GM21723 (cell line): ENCODE measurements at regions not wholly inside any gene's neighbourhood (a gene's known extent, or its start where the extent isn't known, plus 50 kb on each side); places are given as distances from the start of the nearest gene placed in this dataset.

Experiments
- ATAC-seq: cut with Tn5 transposase; IDR thresholded peaks from one replicate; pipeline ENCODE4 v1.9.1; 2021; ENCODE audit warnings: mild to moderate bottlenecking, moderate library complexity; ENCODE audit not compliant: unreplicated experiment

DNA sequence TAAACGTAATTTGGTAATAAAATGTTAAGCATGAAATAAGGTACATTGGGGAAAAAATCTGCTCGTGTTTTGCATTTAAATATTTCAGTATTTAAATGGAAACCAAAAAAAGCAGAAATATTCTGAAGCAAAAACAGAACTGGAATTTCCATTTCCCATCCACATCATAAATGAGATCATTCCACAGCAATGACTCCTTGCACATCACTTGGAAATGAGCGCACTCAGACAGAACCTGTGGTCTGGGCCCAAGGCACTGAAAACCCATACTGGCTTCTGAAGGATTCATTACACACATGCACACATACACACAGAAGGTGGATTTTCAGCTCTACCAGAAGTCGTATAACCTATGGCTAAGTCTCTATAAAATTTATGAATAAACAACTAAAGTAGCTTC, 174.8 kb downstream of the IBTK start:
- ATAC-seq, result no peak

DNA sequence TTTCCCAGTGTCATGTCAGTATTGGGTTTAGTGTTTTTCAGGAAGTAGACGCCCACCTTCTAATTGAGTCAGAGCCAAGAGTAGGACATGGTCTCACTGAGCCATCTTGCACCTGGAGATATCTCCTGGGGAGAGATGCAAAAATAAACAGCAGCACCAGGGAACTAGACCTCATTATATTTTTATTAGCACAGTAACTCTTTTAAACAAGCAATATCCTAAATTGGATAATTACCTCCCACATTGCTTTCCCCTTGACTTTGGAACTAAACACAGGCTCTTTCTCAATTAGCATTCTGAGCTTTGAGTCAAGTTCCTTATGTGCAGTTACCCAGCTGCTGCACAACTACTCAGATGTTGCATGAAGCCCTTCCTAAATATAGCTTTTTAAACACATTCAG, 175.4 kb downstream of the IBTK start:
- no peak for ATAC-seq

DNA sequence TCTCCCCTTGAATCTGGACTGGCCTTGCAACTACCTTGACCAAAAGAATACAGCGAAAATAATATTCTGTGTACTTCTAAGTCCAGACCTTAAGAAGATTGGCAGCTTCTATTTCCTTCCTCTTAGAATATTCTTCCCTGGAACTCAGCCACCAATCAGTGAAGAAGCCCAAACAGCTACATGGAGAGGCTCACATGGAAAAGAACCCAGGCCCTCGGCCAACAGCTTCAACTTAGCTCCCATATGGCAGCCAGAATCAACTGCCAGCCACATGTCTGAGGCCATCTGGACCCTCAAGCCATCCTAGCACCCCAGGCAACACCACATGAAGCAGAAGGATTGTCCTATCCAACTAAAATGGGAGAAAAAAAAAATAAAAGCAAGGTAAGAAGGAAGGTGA, 178.8 kb downstream of the IBTK start:
- no peak for ATAC-seq

DNA sequence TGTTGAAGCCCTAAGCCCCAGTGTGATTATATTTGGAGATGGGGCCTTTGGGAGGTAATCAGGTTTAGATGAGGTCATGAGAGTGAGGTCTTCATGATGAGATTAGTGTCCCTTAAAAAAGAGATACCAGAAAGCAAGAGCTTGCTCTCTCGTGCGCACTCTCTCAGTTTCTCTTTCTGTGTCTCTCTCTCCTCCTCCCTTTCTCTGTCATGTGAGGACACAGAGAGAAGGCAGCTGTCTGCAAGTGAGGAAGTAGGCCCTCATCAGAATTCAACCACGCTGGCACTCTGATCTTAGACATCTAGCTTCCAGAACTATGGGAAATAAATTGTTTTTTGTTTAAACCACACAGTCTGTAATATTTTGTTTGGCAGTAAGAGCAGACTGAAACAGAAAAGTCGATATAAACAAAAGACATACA, 180.5 kb downstream of the IBTK start:
- peak; percentile 98 for ATAC-seq

DNA sequence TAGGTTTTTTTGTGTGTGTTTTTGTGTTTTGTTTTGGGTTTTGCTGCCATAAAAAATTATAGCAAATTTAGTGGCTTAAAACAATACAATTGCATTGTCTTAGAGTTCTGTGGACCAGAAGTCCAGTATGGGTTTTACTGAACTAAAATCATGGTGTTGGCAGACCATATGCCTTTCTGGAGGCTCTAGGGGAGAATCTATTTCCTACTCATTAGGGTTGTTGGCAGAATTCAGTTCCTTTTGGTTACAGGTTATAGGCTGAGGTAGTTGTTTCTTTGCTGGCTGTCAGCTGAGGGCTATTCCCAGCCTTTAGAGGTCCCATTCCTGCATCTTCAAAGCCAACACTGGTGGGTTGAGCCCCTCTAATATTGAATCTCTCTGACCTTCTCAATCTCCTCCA, 181.3 kb downstream of the IBTK start:
- ATAC-seq, result no peak

DNA sequence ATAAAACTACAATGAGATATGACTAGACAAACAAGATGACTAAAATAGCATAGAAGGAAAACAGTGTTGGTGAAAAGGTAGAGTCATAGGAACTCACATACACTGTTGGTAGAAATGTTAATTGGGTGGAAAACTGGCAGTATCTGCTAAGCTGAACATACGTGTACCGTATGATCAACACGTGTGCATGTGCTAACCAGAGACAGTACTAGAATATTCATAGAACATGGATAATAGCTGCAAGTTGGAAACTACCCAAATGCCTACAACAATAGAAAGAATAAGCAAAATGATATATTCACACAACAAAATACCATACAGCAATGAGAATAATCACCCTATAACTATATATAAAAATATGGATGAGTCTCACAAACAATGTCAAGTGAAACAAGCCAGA, 184.0 kb downstream of the IBTK start:
- ATAC-seq, result no peak

DNA sequence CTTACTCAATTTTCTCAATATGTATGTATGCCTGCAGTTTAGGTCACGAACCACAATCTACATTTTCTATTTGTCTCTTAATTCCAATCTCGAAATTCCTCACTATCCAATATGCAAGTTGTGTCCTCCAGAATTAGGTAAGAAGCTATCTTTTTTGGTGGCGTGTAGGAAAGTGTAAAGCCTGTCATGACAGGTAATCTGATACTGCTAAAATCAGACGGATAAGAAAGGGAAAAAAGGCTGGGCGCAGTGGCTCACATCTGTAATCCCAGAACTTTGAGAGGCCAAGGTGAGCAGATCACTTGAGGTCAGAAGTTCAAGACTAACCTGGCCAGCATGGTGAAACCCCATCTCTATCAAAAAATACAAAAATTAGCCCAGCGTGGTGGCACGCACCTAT, 185.3 kb downstream of the IBTK start:
- no peak for ATAC-seq

DNA sequence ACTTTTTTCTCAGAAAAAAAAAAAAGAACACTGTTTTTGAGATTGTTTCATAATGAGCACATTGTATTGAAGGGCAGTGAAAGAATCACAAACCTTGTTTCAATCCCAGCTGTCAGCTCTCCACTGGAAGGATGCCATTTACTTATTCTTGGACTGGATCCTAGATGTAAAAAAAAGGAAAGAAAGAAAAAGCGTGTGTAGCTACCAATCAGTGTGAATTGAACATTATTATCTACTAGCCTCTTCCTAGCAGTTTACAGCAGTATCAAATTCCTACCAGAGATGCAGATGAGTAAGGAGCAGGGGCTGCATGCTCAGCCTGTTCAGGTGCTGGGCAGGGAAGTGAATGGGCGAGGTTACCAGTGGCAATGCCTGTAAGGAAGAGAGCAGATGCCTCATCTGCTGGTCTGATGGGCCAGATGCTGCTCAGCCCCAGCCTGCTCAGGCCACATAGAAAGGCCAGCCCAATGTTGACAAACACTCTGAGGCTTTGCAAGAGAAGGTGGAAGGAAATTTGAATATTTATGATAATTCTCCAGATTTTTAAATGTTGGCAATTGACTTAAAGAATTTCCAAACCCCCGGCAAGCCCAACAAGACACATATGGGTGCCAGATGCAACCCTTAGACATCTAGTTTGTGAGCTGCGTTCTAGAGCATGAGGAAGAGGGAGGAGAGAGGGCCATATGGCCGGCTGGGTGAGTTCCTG, 189.5 kb downstream of the IBTK start:
- no peak for ATAC-seq

DNA sequence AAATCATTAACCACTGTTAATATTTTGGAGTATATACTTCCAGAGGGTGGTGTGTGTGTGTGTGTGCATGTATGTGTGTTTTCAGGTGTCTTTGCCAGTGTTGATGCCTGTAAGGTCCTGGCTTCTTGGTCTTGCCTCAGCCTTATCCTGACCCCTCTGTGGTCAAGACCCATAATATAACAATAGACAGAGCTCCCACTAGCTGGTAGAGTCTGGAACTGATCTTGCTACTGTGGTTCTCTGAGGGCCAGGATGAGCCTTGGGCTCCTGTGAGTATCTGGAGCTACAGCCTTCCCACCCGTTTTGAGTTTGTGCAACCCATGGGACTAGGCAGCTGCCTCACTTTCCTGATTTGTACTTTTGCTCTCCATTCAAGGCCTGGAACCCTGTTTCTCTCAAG, 191.0 kb downstream of the IBTK start:
- ATAC-seq, result no peak

DNA sequence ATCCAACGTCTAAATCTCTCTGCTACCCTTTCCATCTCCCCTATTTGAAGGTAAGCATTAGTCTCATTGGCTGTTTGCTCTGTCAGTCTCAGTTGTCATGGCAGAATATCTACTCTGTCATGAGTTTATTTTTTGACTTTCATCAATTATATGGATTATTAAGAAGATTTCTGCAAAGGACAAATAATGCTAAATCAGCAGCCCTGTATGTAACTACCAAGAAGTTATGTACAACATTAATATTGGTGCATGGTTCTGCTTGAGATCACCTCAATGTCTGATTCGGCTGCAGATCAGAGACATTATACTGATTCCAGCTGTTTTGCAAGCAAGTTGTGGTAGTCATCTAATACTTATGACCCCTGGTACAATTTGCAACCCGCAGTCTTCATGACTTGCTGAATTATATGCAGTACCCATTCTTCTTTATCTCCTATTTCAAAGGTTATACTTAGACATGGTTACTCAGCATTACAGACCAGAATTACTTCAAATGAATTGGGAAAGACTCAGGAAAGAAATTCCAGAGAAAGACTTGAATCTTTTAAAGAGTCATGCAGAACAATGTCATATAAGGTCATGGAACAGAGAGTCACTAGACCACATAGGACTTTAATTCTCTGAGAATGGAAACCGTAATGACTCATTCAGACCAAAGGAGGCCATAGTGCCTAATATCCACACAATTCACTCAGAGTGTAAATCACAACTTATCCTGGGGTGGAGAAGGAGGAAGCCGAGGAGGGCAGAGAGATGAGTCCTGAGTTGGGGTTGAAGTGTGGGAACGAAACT, 201.4 kb downstream of the IBTK start:
- no peak for ATAC-seq

DNA sequence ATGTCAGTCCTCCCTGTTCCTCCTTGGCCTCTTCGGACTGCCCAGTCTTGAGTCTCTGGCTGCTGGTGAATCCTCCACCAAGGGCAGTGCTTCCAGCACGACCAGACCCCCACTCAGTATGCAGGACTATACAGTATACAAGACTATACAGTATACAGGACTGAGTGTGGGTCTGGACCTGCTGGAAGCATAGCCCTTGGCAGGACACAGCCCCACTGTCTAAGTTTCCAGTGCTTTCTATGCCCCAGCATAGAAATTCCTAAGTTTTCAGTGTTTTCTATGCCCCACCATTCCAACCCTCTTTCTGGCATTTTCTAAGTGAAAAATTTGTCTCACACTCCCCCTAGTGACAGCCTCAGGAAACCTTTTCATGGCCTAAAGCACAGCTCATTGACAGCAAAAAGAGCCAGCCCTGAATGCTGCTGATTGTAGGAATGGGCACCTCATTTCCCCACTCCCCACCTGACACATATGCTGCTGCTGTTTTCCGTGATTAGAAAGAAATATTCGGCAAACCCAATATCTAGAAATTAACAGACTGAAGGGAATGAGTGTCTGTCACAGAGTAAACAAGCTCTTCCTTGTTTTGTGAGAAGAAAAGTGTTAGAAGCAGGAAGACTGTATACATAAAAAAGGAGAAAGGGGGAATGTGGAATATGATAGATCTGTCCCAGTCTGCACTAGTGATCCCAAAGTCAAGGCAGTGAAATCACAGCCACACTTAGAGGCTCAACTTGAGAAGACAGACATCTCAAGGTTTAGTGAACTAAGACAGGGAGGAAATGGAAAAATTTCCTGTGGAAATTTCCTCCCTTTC, 206.9 kb downstream of the IBTK start:
- peak; percentile 91 for ATAC-seq

DNA sequence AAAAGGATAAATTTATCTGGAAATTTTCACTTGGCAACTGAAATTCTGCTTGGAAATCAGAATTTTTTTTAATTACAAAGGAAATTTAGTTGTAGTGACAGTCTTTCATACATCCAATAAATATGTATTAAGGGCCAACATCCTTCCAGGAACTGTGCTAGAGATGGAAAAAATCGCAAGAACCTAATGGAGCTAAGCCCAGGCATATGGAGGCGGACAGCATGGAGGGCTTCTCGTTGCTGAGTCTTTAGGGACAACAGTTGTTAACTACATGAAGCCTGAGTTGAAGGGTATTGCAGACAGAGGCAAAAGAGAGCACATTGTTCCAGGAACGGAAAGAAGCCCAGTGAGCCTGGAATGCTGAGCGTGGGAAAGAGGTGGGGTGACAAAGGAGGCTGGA, 208.9 kb downstream of the IBTK start:
- ATAC-seq, result no peak

DNA sequence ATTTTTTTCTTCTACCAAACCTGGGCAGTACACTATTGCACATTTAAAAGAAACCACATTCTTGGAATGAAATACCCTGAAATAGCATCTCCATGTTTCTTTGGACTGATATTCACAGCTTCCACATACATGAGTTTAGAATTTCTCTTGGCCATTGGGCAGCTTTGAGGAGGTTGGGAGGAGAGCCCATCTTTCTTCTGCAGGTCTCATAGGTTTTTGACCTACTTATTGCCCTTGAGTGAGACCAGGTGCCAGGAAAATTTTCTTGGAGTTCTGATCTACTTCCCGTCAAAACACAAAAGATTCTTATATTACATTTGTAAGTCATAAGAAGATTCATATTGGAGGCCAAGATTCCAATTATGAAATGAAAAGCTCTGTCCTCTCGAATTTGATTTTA, 212.0 kb downstream of the IBTK start:
- no peak for ATAC-seq

DNA sequence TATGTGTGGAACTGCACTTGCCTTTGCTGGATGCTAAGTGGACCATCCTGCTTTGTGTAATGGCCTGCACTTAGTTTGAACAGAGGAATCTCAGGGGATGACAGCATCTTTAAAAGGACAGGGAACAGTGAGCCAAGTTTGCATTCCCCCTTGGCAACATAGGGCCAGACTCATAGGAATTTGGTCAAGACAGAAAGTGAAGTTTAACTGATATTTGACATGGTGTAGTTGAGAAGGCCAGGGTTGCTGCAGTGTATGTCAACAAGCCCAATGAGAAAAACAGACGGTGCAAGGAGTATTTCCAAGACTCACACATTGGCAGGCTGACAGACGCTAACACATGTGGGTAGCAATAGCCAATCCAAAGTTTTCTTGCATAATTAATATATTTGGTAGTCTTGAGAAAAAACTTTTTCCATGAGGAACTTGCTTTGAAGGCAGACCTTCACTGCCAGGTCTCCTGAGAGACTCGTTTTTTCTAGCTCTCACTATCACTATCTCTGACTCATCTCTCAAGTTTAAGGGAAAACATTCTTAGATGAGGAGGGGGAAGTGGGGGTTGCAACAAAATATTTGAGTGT, 213.8 kb downstream of the IBTK start:
- no peak for ATAC-seq

DNA sequence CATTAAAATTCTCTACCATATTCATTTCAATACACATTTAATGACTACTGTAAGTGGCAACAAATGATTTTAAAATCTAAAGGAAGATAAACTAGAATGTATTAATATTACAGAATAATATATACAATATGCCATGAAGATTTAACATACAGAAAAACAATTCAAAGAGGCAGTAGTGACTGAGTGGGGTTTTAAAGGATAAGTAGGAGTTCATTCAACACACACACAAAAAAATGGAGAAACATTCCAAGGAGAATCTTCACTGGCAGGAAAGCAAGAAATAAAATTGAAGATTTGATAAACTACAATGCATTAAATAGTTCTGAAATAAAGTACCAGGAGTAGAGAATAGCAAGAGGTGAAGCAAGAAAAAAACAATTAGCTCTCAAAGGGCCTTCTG, 215.1 kb downstream of the IBTK start:
- no peak for ATAC-seq

DNA sequence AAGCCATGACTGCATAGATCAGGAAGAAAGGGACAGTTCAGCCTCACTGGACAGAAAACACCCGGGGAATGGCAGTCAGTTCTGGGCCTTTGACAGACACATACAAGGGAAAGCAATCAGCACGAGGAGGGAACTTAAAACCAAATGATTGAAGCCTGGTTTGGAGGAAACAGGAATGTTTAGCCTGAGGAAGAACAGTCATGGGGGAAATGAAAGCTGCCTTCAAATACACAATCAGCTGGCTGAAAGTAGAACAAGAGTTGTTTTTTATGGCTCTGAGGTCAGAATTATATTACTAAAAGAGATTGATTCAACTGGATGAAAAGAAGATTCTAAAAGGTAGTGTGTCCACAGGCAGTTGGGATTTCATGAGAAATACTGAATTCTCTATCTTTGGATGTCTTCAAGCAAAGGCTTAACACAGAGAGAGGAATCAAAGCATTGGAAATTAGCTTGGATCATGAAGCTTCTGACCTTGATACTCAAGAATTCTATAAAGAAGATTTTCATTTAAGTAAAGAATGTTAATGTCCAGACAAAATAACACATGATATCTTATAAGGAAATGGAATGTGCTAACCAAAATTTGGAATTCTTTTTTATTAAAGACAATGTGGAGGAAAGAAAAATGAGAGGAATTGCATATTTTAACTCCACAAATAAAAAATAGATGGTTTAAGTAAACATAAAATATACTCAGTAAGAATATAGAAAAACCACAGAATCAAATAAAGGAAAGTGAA, 216.6 kb downstream of the IBTK start:
- no peak for ATAC-seq

DNA sequence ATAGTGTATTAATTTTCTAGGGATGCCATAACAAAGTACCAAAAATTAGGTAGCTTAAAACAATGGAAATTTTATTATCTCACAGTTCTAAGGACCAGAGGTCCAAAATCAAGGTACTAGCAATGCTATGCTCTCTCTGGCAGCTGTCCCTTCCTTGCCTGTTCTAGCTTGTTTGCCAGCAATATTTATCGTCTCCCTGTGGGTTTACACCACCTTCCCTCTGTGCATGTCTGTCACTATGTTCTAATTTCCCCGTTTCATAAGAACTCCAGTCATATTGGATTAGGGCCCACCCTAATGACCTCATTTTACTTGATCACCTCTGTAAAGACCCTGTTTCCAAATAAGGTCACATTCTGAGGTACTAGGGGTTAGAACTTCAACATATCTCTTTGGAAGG, 217.2 kb downstream of the IBTK start:
- ATAC-seq, result no peak

DNA sequence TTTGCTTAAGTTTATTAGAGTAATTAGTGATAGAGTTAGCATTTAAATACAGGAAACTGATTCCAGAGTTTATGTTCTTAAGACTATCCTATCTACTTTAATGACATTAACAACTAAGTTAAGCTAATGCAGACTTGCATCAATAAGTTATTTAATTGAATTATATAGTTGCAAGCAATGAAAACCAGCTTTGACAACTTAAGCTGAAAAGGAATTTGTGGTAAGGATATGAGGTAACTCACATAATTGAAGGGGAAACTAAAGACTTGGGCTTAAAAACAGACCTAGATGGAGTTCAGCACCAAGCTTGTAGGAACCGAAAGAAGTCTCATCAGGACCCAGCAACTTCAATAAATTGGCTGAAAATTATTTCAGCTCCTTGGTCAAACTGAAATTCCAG, 222.3 kb downstream of the IBTK start:
- no peak for ATAC-seq

DNA sequence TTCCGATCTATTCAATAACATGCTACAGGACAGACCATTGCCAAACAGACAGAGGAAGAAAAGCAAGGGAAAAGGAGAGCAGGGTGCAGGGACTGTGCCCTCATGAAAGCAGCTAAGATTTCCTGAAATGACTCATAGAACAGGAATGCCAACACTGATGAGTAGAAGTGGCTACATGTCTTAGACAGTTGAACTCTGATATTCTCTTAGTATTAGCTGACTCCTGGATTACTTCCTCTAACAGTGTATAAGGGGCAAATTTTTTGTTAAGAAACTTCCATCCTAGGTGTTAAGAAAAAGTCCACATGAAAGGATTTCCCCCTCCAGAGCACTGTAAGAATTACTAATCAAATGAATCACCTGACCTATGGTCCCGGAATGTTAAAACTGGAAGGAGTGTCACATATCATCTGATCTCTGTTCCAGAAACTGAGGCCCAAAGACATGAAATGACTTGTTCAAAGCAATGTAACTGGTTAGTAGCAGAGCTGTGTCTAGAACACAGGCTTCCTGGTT, 224.9 kb downstream of the IBTK start:
- no peak for ATAC-seq

DNA sequence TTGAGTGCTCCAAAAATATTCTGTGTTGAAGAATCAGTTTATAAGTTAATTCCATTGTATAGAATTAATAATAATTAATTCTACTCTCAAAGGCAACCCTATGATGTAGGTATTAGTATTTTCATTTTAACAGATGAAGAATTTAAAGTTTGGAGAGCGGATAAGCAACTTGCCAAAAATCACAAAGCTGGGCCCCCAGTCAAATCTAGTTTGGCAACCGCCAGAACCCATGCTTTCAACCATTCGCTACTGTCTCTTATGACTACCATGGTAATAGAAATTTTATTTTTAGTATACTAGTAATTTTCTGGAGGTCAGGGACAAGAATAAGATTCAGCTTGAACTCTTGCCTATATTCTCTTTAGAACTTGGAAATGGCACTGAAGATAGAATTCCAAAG, 229.8 kb downstream of the IBTK start:
- ATAC-seq, result no peak

DNA sequence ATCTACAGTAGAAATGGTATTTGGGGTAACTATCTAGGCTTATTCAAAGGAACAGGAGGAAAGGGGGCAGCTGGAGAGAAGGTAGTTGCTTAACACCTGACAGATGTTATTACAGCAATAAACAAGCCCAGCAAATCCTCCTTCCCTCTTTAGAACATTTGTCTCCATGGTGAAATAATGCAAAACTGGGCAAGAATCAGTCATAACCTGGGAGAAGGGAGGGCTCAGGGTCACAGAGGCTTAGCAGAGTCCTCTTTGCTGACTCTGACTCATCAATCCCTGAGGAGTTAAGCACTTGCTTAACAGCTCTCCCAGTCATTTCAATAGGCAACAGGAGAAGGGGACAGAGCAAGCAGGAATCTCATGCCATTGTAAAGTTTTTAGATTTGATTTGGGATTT, 230.3 kb downstream of the IBTK start:
- ATAC-seq, result no peak
